DOHH2 (cell line): ENCODE measurements at regions not wholly inside any gene's neighbourhood (a gene's known extent, or its start where the extent isn't known, plus 50 kb on each side); places are given as distances from the start of the nearest gene placed in this dataset.

Experiments
- EZH2phosphoT487 ChIP-seq: fragments of 200-600 bp; sonication (generic); IDR thresholded peaks from 2 replicates; pipeline ENCODE4 v1.6.1; 2017; ENCODE audit warnings: borderline replicate concordance, mild to moderate bottlenecking, antibody characterized with exemption, low read length, moderate library complexity, mixed read lengths
- TF ChIP-seq, protein P1 (sequence below): fragments of 200-600 bp; sonication (generic); IDR thresholded peaks from one replicate; pipeline ENCODE4 v1.5.1; 2014; ENCODE audit warnings: antibody characterized with exemption, mild to moderate bottlenecking, low read depth, low read length; ENCODE audit not compliant: poor library complexity, severe bottlenecking

DNA sequence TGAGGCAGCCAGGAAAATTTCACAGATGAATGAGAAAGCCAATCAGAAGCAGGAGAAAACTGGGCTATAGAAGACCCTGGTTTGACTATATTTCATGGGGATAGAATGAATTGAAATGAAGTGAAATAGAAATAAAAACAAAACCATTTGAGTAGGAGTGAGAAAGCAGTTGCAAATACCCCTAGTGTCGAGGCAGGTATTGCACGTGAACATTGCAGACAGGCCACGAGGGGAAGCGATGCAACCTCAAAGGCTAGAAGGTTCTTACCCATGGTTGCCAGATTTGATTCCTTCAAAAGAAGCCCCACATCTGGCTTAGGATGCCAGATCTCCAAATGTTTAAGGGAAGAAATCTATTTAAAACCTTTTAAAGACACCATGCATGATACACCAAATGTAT, 648.9 kb downstream of the VRK1 start:
- TF ChIP-seq, protein P1, sequence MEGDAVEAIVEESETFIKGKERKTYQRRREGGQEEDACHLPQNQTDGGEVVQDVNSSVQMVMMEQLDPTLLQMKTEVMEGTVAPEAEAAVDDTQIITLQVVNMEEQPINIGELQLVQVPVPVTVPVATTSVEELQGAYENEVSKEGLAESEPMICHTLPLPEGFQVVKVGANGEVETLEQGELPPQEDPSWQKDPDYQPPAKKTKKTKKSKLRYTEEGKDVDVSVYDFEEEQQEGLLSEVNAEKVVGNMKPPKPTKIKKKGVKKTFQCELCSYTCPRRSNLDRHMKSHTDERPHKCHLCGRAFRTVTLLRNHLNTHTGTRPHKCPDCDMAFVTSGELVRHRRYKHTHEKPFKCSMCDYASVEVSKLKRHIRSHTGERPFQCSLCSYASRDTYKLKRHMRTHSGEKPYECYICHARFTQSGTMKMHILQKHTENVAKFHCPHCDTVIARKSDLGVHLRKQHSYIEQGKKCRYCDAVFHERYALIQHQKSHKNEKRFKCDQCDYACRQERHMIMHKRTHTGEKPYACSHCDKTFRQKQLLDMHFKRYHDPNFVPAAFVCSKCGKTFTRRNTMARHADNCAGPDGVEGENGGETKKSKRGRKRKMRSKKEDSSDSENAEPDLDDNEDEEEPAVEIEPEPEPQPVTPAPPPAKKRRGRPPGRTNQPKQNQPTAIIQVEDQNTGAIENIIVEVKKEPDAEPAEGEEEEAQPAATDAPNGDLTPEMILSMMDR, result no peak
- no peak for TF ChIP-seq EZH2phosphoT487
